ENCODE measurements at regions not wholly inside any gene's neighbourhood (a gene's known extent, or its start where the extent isn't known, plus 50 kb on each side); places are given as distances from the start of the nearest gene placed in this dataset.

DNA sequence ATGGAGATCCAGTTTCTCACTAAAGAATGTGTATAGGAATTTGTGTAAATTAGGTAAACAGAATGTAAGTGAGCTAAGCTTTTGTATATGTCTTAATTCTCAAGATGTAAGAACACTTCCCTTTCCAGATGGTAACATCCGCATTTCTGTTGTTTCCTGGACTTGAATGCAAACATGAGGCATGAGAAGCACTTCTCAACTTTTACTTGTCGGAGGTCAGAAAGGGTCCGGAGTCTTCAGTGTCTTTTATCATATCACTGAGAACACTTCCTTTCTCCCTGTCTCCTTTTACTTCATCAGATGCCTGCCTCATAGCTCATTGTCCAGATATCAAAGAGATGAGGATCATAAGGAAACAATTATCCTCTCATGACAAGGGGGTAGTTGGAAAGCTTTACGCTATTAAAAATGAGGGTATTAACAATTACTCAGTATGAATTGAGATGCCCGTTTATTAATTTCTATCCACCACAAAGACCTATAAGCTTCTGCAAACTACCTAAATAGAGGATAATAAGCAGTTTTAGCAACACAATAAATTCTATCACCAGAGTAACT lies 214.1 kb upstream of the FLRT2 start:
- Mint-ChIP-seq H3K36me3 (ENCODE audit: unreplicated experiment) (no peaks in the 10 kb centered on the region), H3K4me3 (ENCODE audit: unreplicated experiment) (no peak overlapping the region), H3K9me3 (ENCODE audit: unreplicated experiment) (no peaks in the 10 kb centered on the region), H3K4me1 (ENCODE audit: unreplicated experiment) (peaks cover 40% of the 10 kb centered on the region), H3K27ac (ENCODE audit: unreplicated experiment) (no peak overlapping the region), H3K27me3 (ENCODE audit: unreplicated experiment) (no peaks in the 10 kb centered on the region)
- TF ChIP-seq, protein P1, sequence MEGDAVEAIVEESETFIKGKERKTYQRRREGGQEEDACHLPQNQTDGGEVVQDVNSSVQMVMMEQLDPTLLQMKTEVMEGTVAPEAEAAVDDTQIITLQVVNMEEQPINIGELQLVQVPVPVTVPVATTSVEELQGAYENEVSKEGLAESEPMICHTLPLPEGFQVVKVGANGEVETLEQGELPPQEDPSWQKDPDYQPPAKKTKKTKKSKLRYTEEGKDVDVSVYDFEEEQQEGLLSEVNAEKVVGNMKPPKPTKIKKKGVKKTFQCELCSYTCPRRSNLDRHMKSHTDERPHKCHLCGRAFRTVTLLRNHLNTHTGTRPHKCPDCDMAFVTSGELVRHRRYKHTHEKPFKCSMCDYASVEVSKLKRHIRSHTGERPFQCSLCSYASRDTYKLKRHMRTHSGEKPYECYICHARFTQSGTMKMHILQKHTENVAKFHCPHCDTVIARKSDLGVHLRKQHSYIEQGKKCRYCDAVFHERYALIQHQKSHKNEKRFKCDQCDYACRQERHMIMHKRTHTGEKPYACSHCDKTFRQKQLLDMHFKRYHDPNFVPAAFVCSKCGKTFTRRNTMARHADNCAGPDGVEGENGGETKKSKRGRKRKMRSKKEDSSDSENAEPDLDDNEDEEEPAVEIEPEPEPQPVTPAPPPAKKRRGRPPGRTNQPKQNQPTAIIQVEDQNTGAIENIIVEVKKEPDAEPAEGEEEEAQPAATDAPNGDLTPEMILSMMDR (IDR thresholded peaks at IDR 0.05): no peak
- DNase-seq (ENCODE audit: extremely low spot score, unreplicated experiment): no peak

DNA sequence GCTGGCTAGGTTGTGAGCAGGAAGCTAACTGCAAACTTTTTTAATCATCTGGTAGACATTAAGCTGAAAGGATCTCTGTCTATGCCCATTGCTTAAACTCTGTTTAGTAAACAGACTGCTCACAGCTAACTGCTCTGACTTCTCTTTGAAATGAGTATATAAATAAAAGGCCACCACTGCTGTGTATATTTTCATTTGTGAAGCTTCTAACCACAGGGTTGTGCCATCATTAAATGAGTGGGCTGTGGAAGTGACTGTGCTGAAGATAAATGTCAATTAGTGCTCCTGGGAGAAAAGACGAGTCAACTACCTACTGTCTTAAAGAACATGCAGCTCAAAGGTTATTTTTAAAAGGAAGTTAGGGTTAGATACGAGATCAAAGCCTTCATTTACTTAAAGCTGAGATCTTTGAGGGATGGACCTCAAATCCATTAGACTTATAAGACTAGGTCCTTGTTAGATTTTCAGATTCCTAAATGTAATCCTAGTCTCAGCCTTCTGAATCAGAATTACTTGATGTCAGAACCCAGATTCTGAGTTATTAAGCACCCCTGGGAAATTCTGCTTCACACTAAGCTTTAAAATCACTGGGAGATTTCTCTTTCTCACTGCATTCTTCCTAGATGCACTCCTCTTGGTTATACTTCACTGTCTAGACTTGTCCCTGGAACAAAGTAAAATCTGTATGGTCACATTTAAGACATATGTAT lies 213.1 kb upstream of the FLRT2 start:
- H3K4me1 Mint-ChIP-seq (ENCODE audit: unreplicated experiment): peaks cover 40% of the 10 kb centered on the region
- H3K27ac Mint-ChIP-seq (ENCODE audit: unreplicated experiment): no peak overlapping the region

DNA sequence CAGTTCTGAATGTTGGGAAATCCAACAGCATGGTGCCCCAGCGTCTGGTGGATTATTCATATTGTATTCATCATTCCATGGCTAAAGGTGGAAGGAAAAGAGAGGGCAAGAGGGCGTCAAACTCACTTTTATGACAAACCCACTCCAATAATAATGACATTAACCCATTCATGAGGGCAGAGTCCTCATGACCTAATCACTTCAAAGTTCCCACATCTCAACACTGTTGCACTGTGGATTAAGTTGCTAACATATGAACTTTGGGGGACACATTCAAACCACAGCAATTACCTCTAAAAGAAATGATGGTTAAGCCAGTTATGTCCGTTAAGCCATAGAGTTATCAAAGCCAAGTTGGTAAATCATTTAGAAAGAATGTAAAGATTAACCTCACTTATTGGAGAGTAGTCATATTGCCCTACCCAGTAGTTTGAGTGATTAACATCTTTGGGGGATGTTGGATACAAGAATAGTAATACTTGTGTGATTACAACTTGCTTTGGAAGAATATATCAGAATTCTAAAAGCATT lies 212.4 kb upstream of the FLRT2 start:
- no peak overlapping the region for H3K27ac Mint-ChIP-seq (ENCODE audit: unreplicated experiment)
- no peaks in the 10 kb centered on the region for H3K36me3 Mint-ChIP-seq (ENCODE audit: unreplicated experiment)
- no peaks in the 10 kb centered on the region for H3K27me3 Mint-ChIP-seq (ENCODE audit: unreplicated experiment)
- DNase-seq (ENCODE audit: extremely low spot score, unreplicated experiment): no peak
- H3K4me1 Mint-ChIP-seq (ENCODE audit: unreplicated experiment): peaks cover 40% of the 10 kb centered on the region
- H3K4me3 Mint-ChIP-seq (ENCODE audit: unreplicated experiment): no peak overlapping the region
- TF ChIP-seq, protein P1 (IDR thresholded peaks at IDR 0.05): no peak
- H3K9me3 Mint-ChIP-seq (ENCODE audit: unreplicated experiment): no peaks in the 10 kb centered on the region

More for the DNA sequence above, 213.1 kb upstream of the FLRT2 start:
- TF ChIP-seq, protein P1 (IDR thresholded peaks at IDR 0.05): no peak
- Mint-ChIP-seq H3K27me3 (ENCODE audit: unreplicated experiment) (no peaks in the 10 kb centered on the region), H3K4me3 (ENCODE audit: unreplicated experiment) (no peak overlapping the region), H3K9me3 (ENCODE audit: unreplicated experiment) (no peaks in the 10 kb centered on the region), H3K36me3 (ENCODE audit: unreplicated experiment) (no peaks in the 10 kb centered on the region)
- DNase-seq (ENCODE audit: extremely low spot score, unreplicated experiment): no peak

DNA sequence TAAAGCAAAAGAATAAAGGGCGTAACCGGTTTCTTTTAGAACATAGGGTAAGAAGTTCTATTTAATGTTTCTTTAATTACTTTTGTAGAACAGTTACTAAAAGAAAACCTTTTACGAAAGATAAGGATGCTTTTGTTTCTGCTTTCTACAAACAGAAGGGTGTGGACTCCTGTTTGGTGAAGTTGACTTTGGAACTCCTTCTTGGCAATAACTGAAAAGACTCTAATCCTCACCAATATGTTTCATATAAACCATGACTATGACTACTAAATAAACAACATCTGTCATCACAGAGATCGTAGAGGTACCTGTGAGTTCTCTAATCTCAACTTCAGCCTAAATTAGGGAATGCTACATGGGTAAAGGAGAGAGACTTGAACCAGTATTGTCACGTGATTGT lies 210.8 kb upstream of the FLRT2 start:
- H3K27ac Mint-ChIP-seq (ENCODE audit: unreplicated experiment): no peak overlapping the region
- no peak overlapping the region for H3K4me3 Mint-ChIP-seq (ENCODE audit: unreplicated experiment)
- peaks cover 27% of the 10 kb centered on the region for H3K4me1 Mint-ChIP-seq (ENCODE audit: unreplicated experiment)
- no peak for DNase-seq (ENCODE audit: extremely low spot score, unreplicated experiment)
- H3K36me3 Mint-ChIP-seq (ENCODE audit: unreplicated experiment): no peaks in the 10 kb centered on the region
- TF ChIP-seq, protein P1 (IDR thresholded peaks at IDR 0.05): no peak
- H3K9me3 Mint-ChIP-seq (ENCODE audit: unreplicated experiment): no peaks in the 10 kb centered on the region
- no peaks in the 10 kb centered on the region for H3K27me3 Mint-ChIP-seq (ENCODE audit: unreplicated experiment)

DNA sequence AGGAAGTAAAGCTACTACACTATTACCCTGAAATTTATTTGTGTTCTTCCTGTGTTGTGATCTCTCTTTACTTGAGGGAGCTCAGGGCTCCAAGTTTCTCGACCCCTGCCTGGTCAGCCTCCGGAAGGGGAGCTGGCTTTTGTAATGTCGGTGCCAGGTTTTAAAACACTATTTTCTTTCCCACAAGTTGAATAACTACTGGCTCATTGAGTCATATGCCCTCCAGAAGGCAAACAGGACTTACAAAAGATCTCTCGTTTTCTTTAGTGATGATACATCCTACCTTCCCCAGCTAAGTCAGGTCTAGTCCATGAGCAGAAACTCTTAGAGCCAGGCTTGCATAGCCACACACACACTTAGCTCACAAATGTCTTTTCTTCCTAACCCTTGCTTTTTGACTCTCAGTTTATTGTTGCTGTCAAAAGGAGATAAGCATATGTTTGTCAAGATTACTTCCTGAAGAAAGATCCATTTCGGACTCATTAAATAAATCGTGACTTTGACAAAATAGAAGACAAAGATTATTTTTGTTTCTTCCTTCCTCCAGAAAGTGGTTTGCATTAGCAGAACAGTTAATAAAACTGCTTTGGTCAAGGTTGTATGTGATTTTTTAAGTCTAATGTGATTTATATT lies 209.8 kb upstream of the FLRT2 start:
- H3K9me3 Mint-ChIP-seq (ENCODE audit: unreplicated experiment): no peaks in the 10 kb centered on the region
- H3K4me1 Mint-ChIP-seq (ENCODE audit: unreplicated experiment): peaks cover 21% of the 10 kb centered on the region
- no peaks in the 10 kb centered on the region for H3K27me3 Mint-ChIP-seq (ENCODE audit: unreplicated experiment)
- TF ChIP-seq, protein P1 (IDR thresholded peaks at IDR 0.05): no peak
- peak overlapping the region; percentile 64 for H3K27ac Mint-ChIP-seq (ENCODE audit: unreplicated experiment)
- no peak overlapping the region for H3K4me3 Mint-ChIP-seq (ENCODE audit: unreplicated experiment)
- no peaks in the 10 kb centered on the region for H3K36me3 Mint-ChIP-seq (ENCODE audit: unreplicated experiment)
- no peak for DNase-seq (ENCODE audit: extremely low spot score, unreplicated experiment)

Measured in osteocyte (in vitro differentiated cells).